GM21529 (cell line): ENCODE measurements at regions not wholly inside any gene's neighbourhood (a gene's known extent, or its start where the extent isn't known, plus 50 kb on each side); places are given as distances from the start of the nearest gene placed in this dataset.
"Not testable (repeated sequence)": the region's sequence is repeated elsewhere in the genome, so short reads cannot be mapped to it uniquely, and the experiment has no call there.

Source experiments
- ATAC-seq: cut with Tn5 transposase; IDR thresholded peaks from one replicate; pipeline ENCODE4 v1.9.1; 2021; ENCODE audit not compliant: unreplicated experiment

- ATAC-seq, result no peak
Measured at GRCh38 chr1:88499671-88500070, 184.4 kb upstream of the PKN2 start.

GRCh38 chr1:88502886-88503285 is 181.2 kb upstream of the PKN2 start:
- ATAC-seq, result no peak

- ATAC-seq, result no peak
Measured at GRCh38 chr1:88503646-88504045, 180.4 kb upstream of the PKN2 start.

- no peak for ATAC-seq
Measured at GRCh38 chr1:88504601-88505000, 179.5 kb upstream of the PKN2 start.

- no peak for ATAC-seq
Measured at GRCh38 chr1:88509379-88509778, 174.7 kb upstream of the PKN2 start.

GRCh38 chr1:88514544-88515060 is 169.5 kb upstream of the PKN2 start:
- ATAC-seq, result no peak

GRCh38 chr1:88517499-88517898 is 166.6 kb upstream of the PKN2 start:
- ATAC-seq, result not testable (repeated sequence)

GRCh38 chr1:88519156-88519555 is 164.9 kb upstream of the PKN2 start:
- ATAC-seq, result no peak

GRCh38 chr1:88523854-88524528 is 160.1 kb upstream of the PKN2 start:
- ATAC-seq, result no peak

GRCh38 chr1:88526456-88526855 is 157.6 kb upstream of the PKN2 start:
- no peak for ATAC-seq

GRCh38 chr1:88528792-88529191 is 155.3 kb upstream of the PKN2 start:
- ATAC-seq, result no peak

- no peak for ATAC-seq
Measured at GRCh38 chr1:88529581-88529980, 154.5 kb upstream of the PKN2 start.

GRCh38 chr1:88530246-88530645 is 153.8 kb upstream of the PKN2 start:
- ATAC-seq, result no peak

- no peak for ATAC-seq
Measured at GRCh38 chr1:88537787-88538186, 146.3 kb upstream of the PKN2 start.

- ATAC-seq, result no peak
Measured at GRCh38 chr1:88538222-88538899, 145.7 kb upstream of the PKN2 start.

GRCh38 chr1:88540255-88540654 is 143.8 kb upstream of the PKN2 start:
- no peak for ATAC-seq

- no peak for ATAC-seq
Measured at GRCh38 chr1:88541596-88541995, 142.5 kb upstream of the PKN2 start.

GRCh38 chr1:88544195-88544594 is 139.9 kb upstream of the PKN2 start:
- no peak for ATAC-seq

GRCh38 chr1:88549536-88549935 is 134.5 kb upstream of the PKN2 start:
- ATAC-seq, result no peak

- no peak for ATAC-seq
Measured at GRCh38 chr1:88552226-88552625, 131.8 kb upstream of the PKN2 start.

- ATAC-seq, result no peak
Measured at GRCh38 chr1:88557014-88557413, 127.1 kb upstream of the PKN2 start.

GRCh38 chr1:88560621-88561020 is 123.5 kb upstream of the PKN2 start:
- ATAC-seq, result no peak

- no peak for ATAC-seq
Measured at GRCh38 chr1:88562991-88563390, 121.1 kb upstream of the PKN2 start.
